ENCODE measurements at regions not wholly inside any gene's neighbourhood (a gene's known extent, or its start where the extent isn't known, plus 50 kb on each side); places are given as distances from the start of the nearest gene placed in this dataset.
"Not testable (repeated sequence)": the region's sequence is repeated elsewhere in the genome, so short reads cannot be mapped to it uniquely, and the experiment has no call there.

GRCh38 chrX:121558886-121559285 is 511.5 kb downstream of the GLUD2 start:
- Mint-ChIP-seq H3K4me1 (ENCODE audit: low read depth) (no peaks in the 10 kb centered on the region), H3K4me3 (no peak overlapping the region), H3K9me3 (no peaks in the 10 kb centered on the region), H3K27me3 (no peaks in the 10 kb centered on the region), H3K27ac (no peak overlapping the region), H3K36me3 (ENCODE audit: low read depth) (no peaks in the 10 kb centered on the region)
- CTCF ChIA-PET: no interaction called here
- DNase-seq (no peak), ATAC-seq (no peak)
- intact Hi-C loops (cut with micrococcal nuclease): no loop called here
- POLR2A ChIA-PET: no interaction called here
- TF ChIP-seq, protein P1, sequence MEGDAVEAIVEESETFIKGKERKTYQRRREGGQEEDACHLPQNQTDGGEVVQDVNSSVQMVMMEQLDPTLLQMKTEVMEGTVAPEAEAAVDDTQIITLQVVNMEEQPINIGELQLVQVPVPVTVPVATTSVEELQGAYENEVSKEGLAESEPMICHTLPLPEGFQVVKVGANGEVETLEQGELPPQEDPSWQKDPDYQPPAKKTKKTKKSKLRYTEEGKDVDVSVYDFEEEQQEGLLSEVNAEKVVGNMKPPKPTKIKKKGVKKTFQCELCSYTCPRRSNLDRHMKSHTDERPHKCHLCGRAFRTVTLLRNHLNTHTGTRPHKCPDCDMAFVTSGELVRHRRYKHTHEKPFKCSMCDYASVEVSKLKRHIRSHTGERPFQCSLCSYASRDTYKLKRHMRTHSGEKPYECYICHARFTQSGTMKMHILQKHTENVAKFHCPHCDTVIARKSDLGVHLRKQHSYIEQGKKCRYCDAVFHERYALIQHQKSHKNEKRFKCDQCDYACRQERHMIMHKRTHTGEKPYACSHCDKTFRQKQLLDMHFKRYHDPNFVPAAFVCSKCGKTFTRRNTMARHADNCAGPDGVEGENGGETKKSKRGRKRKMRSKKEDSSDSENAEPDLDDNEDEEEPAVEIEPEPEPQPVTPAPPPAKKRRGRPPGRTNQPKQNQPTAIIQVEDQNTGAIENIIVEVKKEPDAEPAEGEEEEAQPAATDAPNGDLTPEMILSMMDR (IDR thresholded peaks at IDR 0.05): no peak

DNA sequence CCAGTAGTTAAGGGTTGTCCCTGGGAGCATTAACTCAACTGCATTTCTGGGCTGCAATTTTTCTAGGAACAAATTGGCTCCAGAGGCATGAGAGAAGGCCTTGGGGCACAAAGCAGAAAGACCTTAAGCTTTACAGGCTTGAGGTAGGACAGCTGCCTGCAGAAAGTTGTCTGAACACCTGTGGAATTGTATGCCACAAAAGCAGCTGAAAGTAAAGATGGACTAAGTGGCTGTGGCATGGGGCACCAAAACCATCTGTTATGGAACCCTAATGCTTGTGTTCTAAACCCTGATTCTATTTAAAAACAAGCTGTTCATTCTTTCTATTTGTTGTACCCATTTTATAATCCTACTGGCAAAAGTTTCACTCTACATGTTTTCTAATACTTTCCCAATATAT is 515.2 kb downstream of the GLUD2 start:
- no peaks in the 10 kb centered on the region for H3K27me3 Mint-ChIP-seq
- TF ChIP-seq, protein P1 (IDR thresholded peaks at IDR 0.05): no peak
- no peaks in the 10 kb centered on the region for H3K4me1 Mint-ChIP-seq (ENCODE audit: low read depth)
- POLR2A ChIA-PET: no interaction called here
- no peaks in the 10 kb centered on the region for H3K36me3 Mint-ChIP-seq (ENCODE audit: low read depth)
- ATAC-seq (no peak), DNase-seq (no peak)
- no peak overlapping the region for H3K4me3 Mint-ChIP-seq
- H3K9me3 Mint-ChIP-seq: no peaks in the 10 kb centered on the region
- no peak overlapping the region for H3K27ac Mint-ChIP-seq
- CTCF ChIA-PET: no interaction called here
- intact Hi-C loops (cut with micrococcal nuclease): no loop called here

DNA sequence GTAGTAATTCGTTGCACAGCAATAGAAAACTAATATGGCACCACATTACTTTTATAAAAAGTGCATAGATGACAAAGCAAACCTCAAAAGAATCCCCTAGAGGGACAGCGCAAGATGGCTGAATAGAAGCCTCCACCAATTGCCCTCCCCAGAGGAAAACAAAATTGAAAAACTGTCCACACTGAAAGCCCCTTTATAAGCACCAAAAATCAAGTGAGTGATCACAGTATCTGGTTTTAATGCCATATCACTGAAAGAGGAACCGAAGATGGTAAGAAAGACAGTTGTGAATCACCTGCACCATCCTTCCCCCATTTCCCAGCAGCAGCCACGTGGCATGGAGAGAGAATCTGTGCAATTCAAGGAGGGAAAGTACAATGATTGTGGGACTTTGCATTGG is 522.2 kb downstream of the GLUD2 start:
- intact Hi-C loops (cut with micrococcal nuclease): no loop called here
- H3K9me3 Mint-ChIP-seq: peaks cover 2% of the 10 kb centered on the region
- H3K4me1 Mint-ChIP-seq (ENCODE audit: low read depth): no peaks in the 10 kb centered on the region
- H3K27ac Mint-ChIP-seq: no peak overlapping the region
- TF ChIP-seq, protein P1 (IDR thresholded peaks at IDR 0.05): no peak
- ATAC-seq: no peak
- no peaks in the 10 kb centered on the region for H3K27me3 Mint-ChIP-seq
- no peaks in the 10 kb centered on the region for H3K36me3 Mint-ChIP-seq (ENCODE audit: low read depth)
- no peak overlapping the region for H3K4me3 Mint-ChIP-seq
- ChIA-PET POLR2A (no interaction called here), CTCF (no interaction called here)
- no peak for DNase-seq

- ChIA-PET CTCF (no interaction called here), POLR2A (no interaction called here)
- H3K27ac Mint-ChIP-seq: no peak overlapping the region
- no peak for DNase-seq
- H3K36me3 Mint-ChIP-seq (ENCODE audit: low read depth): no peaks in the 10 kb centered on the region
- ATAC-seq: no peak
- no peaks in the 10 kb centered on the region for H3K27me3 Mint-ChIP-seq
- H3K4me3 Mint-ChIP-seq: no peak overlapping the region
- H3K9me3 Mint-ChIP-seq: peaks cover 2% of the 10 kb centered on the region
- TF ChIP-seq, protein P1 (IDR thresholded peaks at IDR 0.05): no peak
- intact Hi-C loops (cut with micrococcal nuclease): no loop called here
- H3K4me1 Mint-ChIP-seq (ENCODE audit: low read depth): no peaks in the 10 kb centered on the region
Measured at GRCh38 chrX:121570072-121570841, 522.8 kb downstream of the GLUD2 start.

- ATAC-seq (no peak), DNase-seq (no peak)
- Mint-ChIP-seq H3K9me3 (peaks cover 2% of the 10 kb centered on the region), H3K27me3 (no peaks in the 10 kb centered on the region), H3K4me1 (ENCODE audit: low read depth) (no peaks in the 10 kb centered on the region), H3K36me3 (ENCODE audit: low read depth) (no peaks in the 10 kb centered on the region), H3K27ac (no peak overlapping the region), H3K4me3 (no peak overlapping the region)
- CTCF ChIA-PET: no interaction called here
- intact Hi-C loops (cut with micrococcal nuclease): no loop called here
- TF ChIP-seq, protein P1 (IDR thresholded peaks at IDR 0.05): no peak
- POLR2A ChIA-PET: no interaction called here
Measured at GRCh38 chrX:121571333-121571732, 523.9 kb downstream of the GLUD2 start.

GRCh38 chrX:121574384-121574783 is 527.0 kb downstream of the GLUD2 start:
- H3K36me3 Mint-ChIP-seq (ENCODE audit: low read depth); H3K9me3 Mint-ChIP-seq; intact Hi-C loops (cut with micrococcal nuclease); H3K4me3 Mint-ChIP-seq; POLR2A ChIA-PET; DNase-seq; H3K4me1 Mint-ChIP-seq (ENCODE audit: low read depth); H3K27me3 Mint-ChIP-seq; CTCF ChIA-PET; ATAC-seq; H3K27ac Mint-ChIP-seq: not testable (repeated sequence)

Data from activated CD8-positive, alpha-beta T cell treated with anti-CD3 and anti-CD28 coated beads for 36 hours (primary cell).